Fibroblast of skin of left quadriceps (primary cell): ENCODE measurements at regions not wholly inside any gene's neighbourhood (a gene's known extent, or its start where the extent isn't known, plus 50 kb on each side); places are given as distances from the start of the nearest gene placed in this dataset.

Experiments used
- DNase-seq, 2 experiments: peaks; one replicate each; pipeline ENCODE4 v3.0.0-alpha.2; 2013; ENCODE audit warnings: low read depth in 2 of 2

DNA sequence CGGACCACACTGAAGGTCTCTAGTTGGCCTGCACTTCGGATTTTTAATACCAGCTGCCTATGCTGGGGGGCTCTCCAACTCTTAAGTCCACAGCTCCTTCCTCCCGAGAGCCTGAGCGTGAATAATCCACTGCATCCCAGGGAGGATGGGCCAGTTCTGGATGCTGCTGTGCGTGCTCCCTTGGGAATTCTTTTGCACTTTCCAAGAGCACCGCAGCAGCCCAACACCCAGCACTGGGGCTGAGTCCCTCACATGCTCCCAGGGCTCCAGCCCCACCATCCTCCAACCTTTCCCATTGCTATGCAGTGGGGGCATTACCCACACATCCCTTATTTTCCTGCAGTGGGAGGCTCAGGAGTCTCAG, 136.4 kb upstream of the IQSEC1 start:
- DNase-seq = no peak

DNA sequence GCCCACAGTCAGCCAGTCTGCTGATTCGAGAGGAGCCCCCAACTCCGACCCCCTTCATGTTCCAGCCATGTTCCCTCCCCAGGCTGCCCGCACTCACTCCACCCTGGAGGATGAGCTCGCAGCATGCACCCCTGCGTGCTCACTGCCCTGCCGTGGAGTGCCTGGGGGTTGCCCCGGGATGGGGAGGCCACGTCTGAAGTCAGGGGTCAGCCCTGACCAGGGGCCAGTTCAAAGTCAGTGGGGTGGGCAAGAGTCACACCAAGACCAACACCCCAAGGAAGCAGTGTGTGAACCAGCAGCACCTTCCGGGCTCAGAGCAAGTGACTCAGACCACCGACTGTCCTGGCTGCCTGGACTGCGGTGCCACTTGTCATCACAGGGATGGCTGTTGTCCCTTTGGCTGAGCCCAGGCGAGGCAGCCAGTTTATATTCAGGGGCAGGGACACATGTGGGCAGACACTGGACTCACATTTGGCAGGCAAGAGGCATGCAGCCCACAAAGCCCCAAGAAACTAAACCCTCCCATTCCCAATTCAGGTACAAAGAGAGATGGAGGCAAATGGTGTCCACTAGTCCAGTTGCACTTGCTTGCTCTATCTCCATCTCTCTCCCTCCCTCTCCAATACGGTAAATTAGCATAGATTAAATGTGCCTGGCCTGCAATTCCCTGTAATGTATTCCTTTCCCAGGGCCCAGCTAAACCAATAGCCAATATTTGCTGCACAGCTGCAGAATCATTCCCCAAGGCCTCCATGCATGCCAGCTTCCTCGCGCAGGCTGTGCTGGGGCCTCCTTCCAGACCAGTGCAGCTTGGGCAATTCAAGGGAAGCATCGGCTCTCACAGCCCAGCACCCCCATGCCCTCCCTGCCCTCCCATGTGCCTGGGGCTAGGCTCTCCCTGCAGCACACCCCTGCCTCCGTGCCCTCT, 135.7 kb upstream of the IQSEC1 start:
- DNase-seq = no peak

DNA sequence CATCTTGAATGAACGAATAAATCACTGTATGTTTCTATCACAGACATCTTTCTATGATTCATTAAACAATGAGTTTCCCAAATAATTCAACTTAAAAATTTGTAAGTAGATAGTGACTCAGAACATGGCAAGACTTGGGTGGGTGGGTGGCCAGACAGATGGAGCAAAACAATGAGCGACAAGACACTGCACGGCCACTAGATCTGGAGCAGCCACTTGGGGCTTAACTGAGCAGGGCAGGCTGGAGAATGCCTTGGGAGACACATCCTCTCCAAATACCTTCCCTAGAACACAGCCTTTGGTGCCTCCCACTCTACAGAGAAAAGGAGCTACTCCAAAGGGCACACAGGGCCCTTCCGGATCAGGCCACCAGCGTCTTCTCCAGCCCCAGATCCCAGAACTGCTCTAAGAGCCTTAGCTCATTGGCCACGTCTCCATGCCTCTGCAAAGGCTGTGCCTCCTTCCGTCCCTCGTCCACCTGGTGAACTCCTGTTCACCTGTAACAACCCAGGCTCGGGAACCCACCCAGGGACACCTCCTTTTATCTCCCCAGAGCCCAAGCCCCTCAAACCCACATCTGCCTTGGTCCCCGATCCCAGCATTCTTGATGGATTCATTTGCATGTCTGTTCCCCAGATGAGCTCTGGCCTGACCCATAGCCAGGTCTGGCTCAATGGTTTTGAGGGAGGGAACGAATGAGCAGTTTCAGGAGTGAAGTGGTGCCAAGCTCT, 134.9 kb upstream of the IQSEC1 start:
- no peak for DNase-seq

DNA sequence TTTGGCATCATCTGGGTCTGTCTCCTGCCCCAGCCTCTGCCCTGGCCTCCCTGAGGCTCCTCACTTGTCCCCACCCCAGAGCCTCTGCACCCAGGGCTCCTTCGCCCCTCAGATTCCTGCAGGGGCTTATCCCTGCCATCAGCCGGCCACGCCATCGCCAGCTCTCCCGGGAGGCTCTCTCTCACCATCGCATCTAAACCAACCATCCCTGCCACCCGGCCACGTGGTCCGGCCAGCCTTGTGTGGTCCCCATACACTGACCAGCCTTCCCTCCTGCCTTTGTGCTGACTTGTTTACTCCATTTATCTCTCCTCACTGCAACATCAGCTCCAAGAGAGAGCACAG, 134.3 kb upstream of the IQSEC1 start:
- no peak for DNase-seq

DNA sequence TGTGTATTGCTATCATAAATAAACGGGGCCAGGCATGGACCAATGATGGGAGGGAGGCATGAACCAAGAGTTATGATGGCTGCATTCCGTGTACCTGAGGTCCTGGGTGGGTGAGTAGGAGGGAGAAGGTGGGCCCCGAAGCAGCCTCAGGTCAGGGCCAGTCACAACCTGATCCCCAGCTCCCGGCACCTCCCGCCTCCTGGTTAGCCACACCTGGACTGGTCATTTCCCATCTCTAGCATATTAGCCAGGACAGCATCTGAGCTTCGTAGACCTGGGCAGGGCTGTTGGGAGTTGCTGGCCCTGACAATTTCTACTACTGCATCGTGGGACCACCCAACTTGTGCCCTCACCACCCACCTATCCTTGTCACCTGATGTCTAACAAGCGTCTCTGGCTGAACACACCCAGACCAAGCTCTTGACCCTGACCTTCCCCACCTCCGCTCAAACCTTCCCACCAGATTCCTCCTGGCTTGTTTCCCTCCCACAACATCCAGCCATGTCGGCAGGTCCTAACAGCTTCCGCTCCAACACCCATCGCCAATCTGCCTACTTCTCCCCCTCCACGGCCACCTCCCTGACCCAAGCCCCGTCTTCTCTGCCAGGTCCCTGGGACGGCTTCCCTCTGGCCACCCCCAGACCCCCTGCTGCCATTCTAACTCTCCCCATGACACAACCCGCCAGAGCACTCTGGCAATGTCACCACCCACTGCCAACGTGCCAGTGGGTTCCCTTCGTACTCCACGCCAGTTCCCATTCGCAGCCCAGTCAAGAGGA, 133.8 kb upstream of the IQSEC1 start:
- no peak for DNase-seq

DNA sequence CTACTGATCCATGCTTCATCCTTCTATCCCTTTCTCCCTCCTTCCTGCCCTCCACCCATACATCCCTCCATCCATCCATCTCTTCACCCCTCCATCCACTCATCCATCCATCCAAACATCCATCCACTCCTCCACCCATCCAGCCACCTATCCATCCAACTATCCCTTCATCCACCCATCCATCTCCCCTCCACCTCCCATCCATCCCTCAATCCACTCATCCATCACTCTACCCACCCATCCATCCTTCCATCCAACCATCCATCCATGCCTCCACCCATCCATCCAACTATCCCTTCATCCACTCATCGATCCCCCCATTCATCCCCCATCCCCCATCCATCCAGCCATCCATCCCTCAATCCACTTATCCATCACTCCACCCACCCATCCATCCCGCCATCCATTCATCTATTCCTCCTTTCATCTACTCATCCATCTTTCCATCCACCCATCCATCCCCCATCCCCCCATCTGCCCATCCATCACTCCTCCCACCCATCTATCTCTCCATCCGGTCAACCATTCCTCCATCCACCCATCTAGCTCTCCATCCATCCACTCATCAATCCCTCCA, 132.4 kb upstream of the IQSEC1 start:
- no peak for DNase-seq

DNA sequence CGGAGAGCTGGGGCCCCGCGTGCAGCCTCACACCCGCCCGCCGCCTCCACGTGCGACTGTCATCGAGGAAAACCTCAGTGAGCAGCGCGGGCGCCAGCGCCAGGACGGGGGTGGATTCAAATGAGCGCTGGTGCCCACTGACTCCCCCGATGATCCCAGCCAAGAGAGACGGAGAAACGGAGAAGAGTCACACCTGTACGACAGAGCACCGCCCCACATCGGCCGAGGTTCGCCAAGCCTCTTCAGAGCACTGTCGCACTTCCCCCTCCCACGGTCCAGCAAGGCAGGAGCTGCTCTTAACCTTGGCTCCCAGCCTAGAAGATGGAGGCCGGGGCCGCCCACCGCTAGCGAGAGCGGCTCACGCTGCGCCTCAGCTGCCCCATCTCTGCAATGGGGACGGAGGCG, 130.9 kb upstream of the IQSEC1 start:
- no peak for DNase-seq

DNA sequence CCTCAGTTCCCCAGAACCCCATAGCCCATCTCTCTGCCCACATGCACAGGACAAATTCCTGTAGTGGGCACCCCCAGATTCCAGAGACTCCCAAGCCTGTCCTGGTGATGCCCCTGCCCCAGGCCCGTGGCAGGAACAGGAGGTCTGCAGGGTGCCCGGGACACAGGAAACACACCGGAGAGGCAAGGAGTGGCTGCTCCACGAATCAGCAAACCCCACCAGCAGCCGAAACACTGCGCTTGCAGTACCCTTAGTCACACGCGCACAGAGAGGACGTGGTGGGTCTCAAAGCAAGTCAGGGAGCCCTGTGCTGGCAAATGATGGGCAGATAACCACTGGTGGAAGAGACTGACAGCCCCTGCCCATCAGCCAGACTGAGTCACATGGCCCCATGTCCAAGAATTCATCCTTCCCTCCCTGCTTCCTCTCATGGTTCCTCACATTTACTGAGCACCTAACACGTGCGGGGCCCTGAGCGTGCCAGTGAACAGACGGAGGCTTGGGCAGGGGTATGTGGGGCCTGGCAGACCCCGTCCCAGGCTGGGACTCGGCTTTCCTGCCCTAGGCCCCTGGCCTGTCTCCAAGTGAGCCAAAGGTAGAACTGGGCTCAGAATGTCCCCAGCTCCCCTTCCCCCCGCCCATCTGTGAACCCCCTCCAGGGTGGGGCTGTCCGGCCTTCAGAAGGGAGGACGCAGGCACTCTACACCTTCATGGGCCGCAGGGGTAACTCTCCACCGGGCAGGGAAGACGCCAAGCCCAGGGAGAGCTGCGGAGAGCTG, 130.4 kb upstream of the IQSEC1 start:
- DNase-seq = no peak

DNA sequence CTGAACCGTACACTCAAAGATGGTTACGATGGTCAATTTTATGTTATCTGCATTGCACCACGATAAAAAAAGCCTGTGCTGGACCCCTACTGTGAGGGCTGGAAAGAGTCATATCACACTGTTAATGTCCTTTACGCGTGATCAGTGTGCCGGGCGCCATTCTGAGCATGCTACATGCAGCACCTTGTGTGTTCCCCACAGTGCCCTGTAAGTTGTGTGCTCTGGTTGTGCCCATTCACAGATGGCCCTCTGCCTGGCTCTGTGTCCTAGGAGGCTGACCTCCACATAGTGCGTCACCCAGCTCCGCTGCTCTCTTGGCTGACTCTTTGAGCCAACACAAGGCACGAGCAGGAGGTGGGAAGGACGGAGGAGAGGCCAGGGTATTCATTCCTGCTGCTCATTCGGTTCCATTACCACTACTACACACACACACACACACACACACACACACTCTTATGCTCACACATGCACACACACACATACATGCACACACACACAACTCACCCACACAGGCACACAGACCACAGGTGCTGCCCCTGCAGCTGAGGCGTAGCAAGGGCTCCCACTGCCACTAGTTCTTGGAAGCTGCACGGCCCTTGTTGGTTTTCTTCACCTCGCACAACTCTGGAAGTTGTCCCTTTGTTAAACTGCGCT, 129.6 kb upstream of the IQSEC1 start:
- DNase-seq = no peak

DNA sequence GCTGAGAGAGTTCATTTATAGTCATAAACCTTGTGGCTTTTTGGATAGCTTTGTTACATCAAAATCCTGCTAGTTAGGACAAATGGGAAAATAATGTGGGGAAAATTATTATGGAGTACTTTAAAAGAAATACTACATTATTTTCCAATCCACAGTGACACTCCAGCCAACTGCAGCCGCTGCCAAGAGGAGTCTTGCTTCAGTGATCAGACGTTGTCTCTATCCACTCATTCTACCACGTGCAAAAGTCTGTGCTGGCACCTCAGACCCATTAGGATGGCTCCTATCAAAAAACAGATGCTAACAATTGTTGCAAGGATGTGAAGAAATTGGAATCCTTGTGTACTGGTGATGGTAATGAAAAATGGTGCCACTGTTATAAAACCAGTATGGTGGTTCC, 128.6 kb upstream of the IQSEC1 start:
- no peak for DNase-seq

DNA sequence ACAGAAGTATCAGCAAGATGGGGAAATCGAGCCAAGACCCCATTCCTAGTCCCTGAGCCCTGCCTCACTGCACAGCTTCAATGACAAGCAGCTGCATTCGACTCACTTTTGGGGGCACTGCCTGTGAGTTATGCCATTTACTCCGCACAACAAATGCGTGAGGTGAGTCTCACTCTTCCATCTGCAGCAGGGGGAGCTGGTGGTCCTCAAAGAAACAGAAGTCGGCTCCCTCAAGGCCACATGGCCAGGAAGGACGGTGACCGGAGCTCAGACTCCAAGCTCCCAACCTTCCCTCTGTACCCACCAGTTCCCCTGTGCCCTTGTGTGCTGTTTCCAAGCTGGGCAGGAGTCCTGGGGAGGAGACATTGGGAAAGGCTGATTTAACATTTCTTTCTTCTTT, 127.7 kb upstream of the IQSEC1 start:
- no peak for DNase-seq

DNA sequence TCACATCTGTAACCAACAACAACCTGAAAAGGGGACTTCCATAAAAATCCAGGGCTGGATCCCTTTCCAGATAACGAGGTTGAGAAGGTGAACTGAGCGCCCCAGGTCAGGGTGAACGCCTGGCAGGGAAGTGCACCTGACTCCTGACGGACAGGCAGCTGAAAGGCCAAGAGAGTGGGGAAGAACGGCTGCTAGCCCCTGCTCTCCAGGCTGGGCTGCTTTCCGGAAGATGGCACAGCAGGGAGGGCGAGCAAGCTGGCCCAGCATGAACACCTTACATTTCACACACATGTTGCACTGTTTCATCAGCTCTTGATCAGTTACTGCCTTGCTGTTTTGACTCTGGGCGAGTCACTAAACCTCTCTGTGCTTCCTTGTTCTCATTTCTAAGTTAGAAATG, 127.2 kb upstream of the IQSEC1 start:
- DNase-seq = no peak

DNA sequence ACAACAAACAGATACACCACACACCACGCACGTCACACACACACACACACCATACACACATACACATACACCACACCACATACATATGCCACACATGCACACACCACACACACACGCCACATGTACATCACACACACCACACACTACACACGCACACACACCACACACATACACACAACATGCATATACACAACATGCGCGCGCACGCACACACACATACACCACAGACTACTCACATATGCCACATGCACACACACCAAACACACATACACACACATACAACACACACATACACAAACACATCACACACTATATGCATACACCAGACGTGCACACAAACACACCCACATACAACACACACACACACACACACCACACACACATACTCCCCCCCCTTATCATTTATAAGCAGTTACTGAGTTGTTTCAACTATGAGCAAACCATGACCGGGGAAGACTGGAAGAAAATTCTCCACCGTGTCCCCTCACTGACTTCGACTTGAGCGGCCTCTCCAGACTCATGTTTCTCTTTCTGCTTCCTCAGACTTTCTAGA, 126.7 kb upstream of the IQSEC1 start:
- DNase-seq = no peak

DNA sequence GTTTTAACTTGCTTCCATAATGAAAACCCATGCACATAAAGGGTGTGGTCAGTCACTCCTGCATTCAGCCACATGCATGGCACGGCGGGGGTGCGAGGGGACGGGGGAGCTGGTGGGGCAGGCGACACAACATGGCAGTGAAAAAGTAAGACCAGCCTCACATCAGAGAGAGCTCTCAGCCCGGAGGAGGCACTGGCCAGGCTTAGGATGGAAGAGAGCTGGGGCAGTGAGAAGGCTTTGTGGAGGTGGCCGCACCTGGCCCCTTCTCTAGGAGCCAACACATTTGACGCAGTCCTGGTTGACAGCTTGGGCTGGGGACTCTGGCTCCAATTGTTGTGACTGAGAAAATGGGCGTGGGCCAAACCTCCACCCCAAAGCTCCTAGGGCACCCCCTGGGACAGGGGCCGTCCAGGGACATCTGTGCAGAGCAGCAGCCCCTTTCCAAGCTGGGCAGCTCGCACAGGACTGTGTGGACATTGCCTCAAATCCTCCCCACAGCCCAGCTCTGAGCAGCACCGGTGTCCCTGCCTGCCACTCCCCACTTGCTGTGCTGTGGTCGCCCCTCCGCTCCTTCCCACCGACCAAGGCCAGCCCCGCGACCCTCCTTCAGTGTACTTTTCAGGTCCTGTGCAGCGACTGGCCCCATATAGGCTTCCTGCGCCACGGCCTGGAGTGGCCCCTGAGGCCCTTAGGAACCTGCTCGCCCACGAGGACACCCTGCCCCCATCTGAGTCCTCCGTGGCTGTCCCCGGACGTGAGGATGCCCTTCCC, 126.0 kb upstream of the IQSEC1 start:
- DNase-seq = no peak

DNA sequence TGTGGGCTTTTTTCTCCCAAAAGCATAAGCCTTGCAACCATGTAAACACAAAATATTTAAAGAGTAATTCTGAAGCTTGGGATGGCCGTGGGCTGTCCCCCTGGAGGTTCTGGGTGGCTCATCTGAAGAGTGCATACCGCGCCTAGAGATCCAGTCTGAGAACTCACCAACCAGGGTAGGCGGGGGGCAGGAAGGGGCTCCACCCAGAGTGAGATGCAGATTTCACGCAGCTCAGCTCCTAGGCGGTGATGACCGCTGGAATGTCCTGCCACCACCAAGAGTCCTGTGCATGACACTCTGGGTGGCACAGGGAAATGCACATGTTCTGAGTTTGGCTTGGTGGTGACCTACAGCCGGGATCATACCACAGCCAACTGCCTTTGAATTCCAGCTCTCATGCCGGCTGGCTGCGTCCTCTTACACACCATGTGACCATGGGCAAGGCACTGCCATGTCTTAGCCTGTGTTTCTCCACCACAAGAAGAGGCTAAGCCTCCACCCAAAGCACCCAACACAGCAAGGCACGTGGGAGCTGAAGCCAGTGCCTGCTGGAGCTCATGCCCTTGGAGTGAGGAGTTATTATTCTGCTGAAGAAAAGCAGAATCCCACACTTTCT, 125.1 kb upstream of the IQSEC1 start:
- no peak for DNase-seq

DNA sequence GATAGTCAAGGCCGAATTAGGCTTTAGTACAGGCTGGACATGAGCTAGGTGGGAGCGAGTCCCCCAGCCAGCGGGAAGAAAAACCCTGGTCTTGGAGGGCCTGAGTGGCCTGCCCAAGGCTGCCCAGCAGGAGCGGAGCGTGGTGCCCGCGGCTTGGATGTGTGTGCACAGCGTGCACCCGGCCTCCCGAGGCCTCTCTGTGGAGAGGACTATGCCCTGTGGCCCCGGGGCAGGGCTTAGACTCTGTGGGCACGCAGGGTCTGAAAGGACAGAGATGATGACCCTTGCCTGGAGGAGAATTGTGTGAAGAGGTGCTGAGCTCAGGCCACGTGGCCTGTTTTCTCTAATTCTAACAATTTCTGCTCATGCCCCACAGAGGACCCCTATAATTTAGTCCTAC, 124.6 kb upstream of the IQSEC1 start:
- DNase-seq = no peak

DNA sequence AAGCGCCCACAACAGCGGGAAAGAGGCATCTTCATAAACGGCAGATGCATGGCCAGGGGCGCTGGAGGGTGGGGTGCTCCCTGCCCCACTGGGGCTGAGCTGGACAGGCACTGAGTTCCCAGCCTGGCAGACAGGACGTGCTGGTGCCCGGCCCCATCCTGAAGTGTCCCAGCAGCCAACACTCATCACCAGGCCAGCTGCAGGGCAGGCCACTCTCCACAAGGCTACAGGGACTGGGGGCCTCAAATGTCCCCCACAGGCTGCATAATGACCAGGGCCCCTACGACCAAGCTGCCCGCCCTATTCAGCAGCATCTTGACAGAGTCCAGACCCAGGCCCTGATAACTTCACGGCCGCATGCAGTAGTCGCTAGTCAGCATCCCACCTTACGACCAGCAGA, 124.1 kb upstream of the IQSEC1 start:
- DNase-seq = no peak

DNA sequence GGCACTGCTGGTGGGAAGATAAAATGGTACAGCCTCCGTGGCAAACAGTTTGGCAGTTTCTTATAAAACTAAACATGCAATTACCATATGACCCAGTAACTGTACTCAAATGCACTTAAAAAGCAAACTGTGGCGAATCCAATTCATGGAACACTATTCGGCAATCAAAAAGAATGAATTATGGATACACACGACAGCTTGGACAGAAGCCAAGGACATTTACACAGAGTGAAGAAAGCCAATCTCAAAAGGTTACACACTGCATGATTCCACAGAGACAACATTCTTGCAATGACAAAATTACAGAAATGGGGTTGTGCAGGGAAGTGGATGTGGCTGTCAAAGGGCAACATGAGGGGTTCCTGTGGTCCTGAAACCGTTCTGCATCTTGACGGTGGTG, 122.1 kb upstream of the IQSEC1 start:
- no peak for DNase-seq
